Keratinocyte (primary cell): ENCODE measurements at regions not wholly inside any gene's neighbourhood (a gene's known extent, or its start where the extent isn't known, plus 50 kb on each side); places are given as distances from the start of the nearest gene placed in this dataset.

Experiments
- EZH2 ChIP-seq: IDR thresholded peaks from one replicate; pipeline ENCODE4 v1.6.1; 2012; ENCODE audit warnings: inconsistent platforms, mild to moderate bottlenecking, low read length, moderate library complexity
- TF ChIP-seq, protein P1 (sequence below), 3 experiments: IDR thresholded peaks in 1 of 3; conservative IDR thresholded peaks in 1 of 3; optimal IDR thresholded peaks in 1 of 3; 2 replicates in 2 of 3; 3 replicates in 1 of 3; pipeline versions ENCODE3 to v1.5.1; 2011; ENCODE audit warnings: low read length in 3 of 3, mild to moderate bottlenecking in 3 of 3, moderate library complexity in 2 of 3, control low read depth in 1 of 3, inconsistent platforms in 1 of 3; ENCODE audit not compliant: insufficient read depth in 2 of 3; ENCODE audit errors: extremely low read depth in 1 of 3

DNA sequence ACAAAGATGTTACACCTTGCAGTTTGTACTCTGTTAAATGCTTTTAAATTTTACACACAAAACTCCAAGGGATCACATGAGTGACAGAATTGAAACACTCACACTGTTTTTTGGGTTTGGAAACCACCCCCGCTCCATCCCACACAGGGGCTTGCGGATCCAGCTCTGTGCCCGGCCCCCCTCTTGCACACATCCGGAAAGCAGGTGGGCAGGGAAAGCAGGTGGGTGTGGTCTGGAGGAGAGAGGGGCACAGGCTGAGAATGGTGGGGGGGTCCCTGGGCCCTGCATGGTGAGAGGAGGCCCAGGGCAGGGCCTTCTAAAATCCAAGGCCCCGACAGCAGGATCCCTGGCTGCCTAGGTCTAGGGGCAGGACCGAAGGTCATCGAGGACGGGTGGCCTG, 88.5 kb upstream of the HPCAL1 start:
- TF ChIP-seq EZH2 = no peak
- TF ChIP-seq, protein P1, sequence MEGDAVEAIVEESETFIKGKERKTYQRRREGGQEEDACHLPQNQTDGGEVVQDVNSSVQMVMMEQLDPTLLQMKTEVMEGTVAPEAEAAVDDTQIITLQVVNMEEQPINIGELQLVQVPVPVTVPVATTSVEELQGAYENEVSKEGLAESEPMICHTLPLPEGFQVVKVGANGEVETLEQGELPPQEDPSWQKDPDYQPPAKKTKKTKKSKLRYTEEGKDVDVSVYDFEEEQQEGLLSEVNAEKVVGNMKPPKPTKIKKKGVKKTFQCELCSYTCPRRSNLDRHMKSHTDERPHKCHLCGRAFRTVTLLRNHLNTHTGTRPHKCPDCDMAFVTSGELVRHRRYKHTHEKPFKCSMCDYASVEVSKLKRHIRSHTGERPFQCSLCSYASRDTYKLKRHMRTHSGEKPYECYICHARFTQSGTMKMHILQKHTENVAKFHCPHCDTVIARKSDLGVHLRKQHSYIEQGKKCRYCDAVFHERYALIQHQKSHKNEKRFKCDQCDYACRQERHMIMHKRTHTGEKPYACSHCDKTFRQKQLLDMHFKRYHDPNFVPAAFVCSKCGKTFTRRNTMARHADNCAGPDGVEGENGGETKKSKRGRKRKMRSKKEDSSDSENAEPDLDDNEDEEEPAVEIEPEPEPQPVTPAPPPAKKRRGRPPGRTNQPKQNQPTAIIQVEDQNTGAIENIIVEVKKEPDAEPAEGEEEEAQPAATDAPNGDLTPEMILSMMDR (optimal IDR thresholded peaks at IDR 0.05 in 1 of 3, IDR thresholded peaks at IDR 0.05 in 1 of 3, conservative IDR thresholded peaks at IDR 0.05 in 1 of 3; ENCODE audit: extremely low read depth in 1 of 3, insufficient read depth in 2 of 3, low read length in 3 of 3) = no peak
